ENCODE measurements at regions not wholly inside any gene's neighbourhood (a gene's known extent, or its start where the extent isn't known, plus 50 kb on each side); places are given as distances from the start of the nearest gene placed in this dataset.

- no peak for DNase-seq (ENCODE audit: low spot score)
Observed at GRCh38 chr5:32989815-32990214, 278.7 kb downstream of the NPR3 start.

GRCh38 chr5:32990593-32991420, 279.7 kb downstream of the NPR3 start:
- no peak for DNase-seq (ENCODE audit: low spot score)

- DNase-seq (ENCODE audit: low spot score) = no peak
Observed at GRCh38 chr5:32991421-32991815, 280.3 kb downstream of the NPR3 start.

GRCh38 chr5:32996336-32996735, 285.2 kb downstream of the NPR3 start:
- DNase-seq (ENCODE audit: low spot score) = no peak

GRCh38 chr5:33008751-33009418, 297.8 kb downstream of the NPR3 start:
- DNase-seq (ENCODE audit: low spot score) = no peak

- no peak for DNase-seq (ENCODE audit: low spot score)
Observed at GRCh38 chr5:33010846-33011245, 299.7 kb downstream of the NPR3 start.

GRCh38 chr5:33011801-33012200, 300.7 kb downstream of the NPR3 start:
- no peak for DNase-seq (ENCODE audit: low spot score)

GRCh38 chr5:33023649-33024048, 312.5 kb downstream of the NPR3 start:
- DNase-seq (ENCODE audit: low spot score) = no peak

GRCh38 chr5:33032271-33033070, 321.4 kb downstream of the NPR3 start:
- no peak for DNase-seq (ENCODE audit: low spot score)

- DNase-seq (ENCODE audit: low spot score) = no peak
Observed at GRCh38 chr5:33033516-33033915, 322.4 kb downstream of the NPR3 start.

GRCh38 chr5:33034777-33035176, 323.7 kb downstream of the NPR3 start:
- DNase-seq (ENCODE audit: low spot score) = no peak

- DNase-seq (ENCODE audit: low spot score) = no peak
Observed at GRCh38 chr5:33035851-33036527, 324.9 kb downstream of the NPR3 start.

GRCh38 chr5:33037076-33037475, 326.0 kb downstream of the NPR3 start:
- no peak for DNase-seq (ENCODE audit: low spot score)

GRCh38 chr5:33041586-33041985, 330.5 kb downstream of the NPR3 start:
- DNase-seq (ENCODE audit: low spot score) = no peak

GRCh38 chr5:33043343-33043997, 332.3 kb downstream of the NPR3 start:
- no peak for DNase-seq (ENCODE audit: low spot score)

- no peak for DNase-seq (ENCODE audit: low spot score)
Observed at GRCh38 chr5:33046091-33046490, 335.0 kb downstream of the NPR3 start.

- DNase-seq (ENCODE audit: low spot score) = no peak
Observed at GRCh38 chr5:33048315-33048714, 337.2 kb downstream of the NPR3 start.

GRCh38 chr5:33049298-33049697, 338.2 kb downstream of the NPR3 start:
- DNase-seq (ENCODE audit: low spot score) = no peak

- no peak for DNase-seq (ENCODE audit: low spot score)
Observed at GRCh38 chr5:33049842-33050241, 338.7 kb downstream of the NPR3 start.

- DNase-seq (ENCODE audit: low spot score) = no peak
Observed at GRCh38 chr5:33059081-33059480, 348.0 kb downstream of the NPR3 start.

GRCh38 chr5:33065131-33065530, 354.0 kb downstream of the NPR3 start:
- DNase-seq (ENCODE audit: low spot score) = no peak

- no peak for DNase-seq (ENCODE audit: low spot score)
Observed at GRCh38 chr5:33067291-33067690, 356.2 kb downstream of the NPR3 start.

Data from COLO829 (cell line).